WTC11 (cell line): ENCODE measurements at regions not wholly inside any gene's neighbourhood (a gene's known extent, or its start where the extent isn't known, plus 50 kb on each side); places are given as distances from the start of the nearest gene placed in this dataset.

ENCODE experiments used
- ATAC-seq: fragments of 200-7000 bp; cut with Tn5 transposase; 2 replicates; pipeline ENCODE4 v1.10.0; 2021; ENCODE audit warnings: mild to moderate bottlenecking, moderate library complexity
- CTCF ChIA-PET: fragments of 300-600 bp; sonication (Branson Sonifier 250); formaldehyde crosslinking; loops from one replicate; lab custom pipeline; 2021; ENCODE audit warnings: antibody characterized with exemption; lab: Charles Lee
- POLR2A ChIA-PET: fragments of 350-600 bp; sonication (Branson Sonifier 250); formaldehyde crosslinking; loops from one replicate; lab custom pipeline; 2021; ENCODE audit warnings: antibody characterized with exemption; lab: Charles Lee
- DNase-seq: peaks from one replicate; pipeline ENCODE4 v3.0.0; 2021; ENCODE audit warnings: low spot score
- H3K27ac Mint-ChIP-seq: 2 replicates; pipeline ENCODE4 v1.8.0; 2021; ENCODE audit warnings: mixed read lengths
- H3K27me3 Mint-ChIP-seq: 2 replicates; pipeline ENCODE4 v1.8.0; 2021; ENCODE audit warnings: low read depth, mild to moderate bottlenecking, moderate library complexity, mixed read lengths
- H3K36me3 Mint-ChIP-seq: 2 replicates; pipeline ENCODE4 v1.8.0; 2021; ENCODE audit warnings: mixed read lengths
- H3K4me1 Mint-ChIP-seq: 2 replicates; pipeline ENCODE4 v1.8.0; 2022; ENCODE audit warnings: mixed read lengths
- H3K4me3 Mint-ChIP-seq: 2 replicates; pipeline ENCODE4 v1.8.0; 2021; ENCODE audit warnings: mild to moderate bottlenecking, moderate library complexity, mixed read lengths
- H3K9me3 Mint-ChIP-seq: 2 replicates; pipeline ENCODE4 v1.8.0; 2021; ENCODE audit warnings: mixed read lengths
- ARID4B ChIP-seq: sonication (generic); formaldehyde crosslinking; IDR thresholded peaks from 2 replicates; pipeline ENCODE4 v1.8.0; 2023; ENCODE audit warnings: missing genetic modification reagents, mild to moderate bottlenecking, borderline replicate concordance
- CREB1 ChIP-seq: sonication (generic); formaldehyde crosslinking; IDR thresholded peaks from 2 replicates; pipeline ENCODE4 v1.8.0; 2023; ENCODE audit warnings: mild to moderate bottlenecking, missing genetic modification reagents
- ELF4 ChIP-seq: sonication (generic); formaldehyde crosslinking; IDR thresholded peaks from 2 replicates; pipeline ENCODE4 v1.8.1; 2022; ENCODE audit warnings: low read depth, mild to moderate bottlenecking, moderate library complexity, missing genetic modification reagents
- ETV6 ChIP-seq: sonication (generic); formaldehyde crosslinking; IDR thresholded peaks from 2 replicates; pipeline ENCODE4 v1.8.1; 2022; ENCODE audit warnings: mild to moderate bottlenecking, missing genetic modification reagents
- FOXK1 ChIP-seq: sonication (generic); formaldehyde crosslinking; IDR thresholded peaks from 2 replicates; pipeline ENCODE4 v1.8.0; 2022; ENCODE audit warnings: mild to moderate bottlenecking, moderate library complexity, missing genetic modification reagents
- IRF2 ChIP-seq: sonication (generic); formaldehyde crosslinking; IDR thresholded peaks from 2 replicates; pipeline ENCODE4 v1.8.0; 2022; ENCODE audit warnings: low read depth, missing genetic modification reagents, borderline replicate concordance
- MXD4 ChIP-seq: fragments of 250-450 bp; sonication (Bioruptor Pico); IDR thresholded peaks from 2 replicates; pipeline ENCODE4 v1.8.0; 2021; ENCODE audit warnings: mild to moderate bottlenecking, moderate library complexity, borderline replicate concordance
- NFE2L1 ChIP-seq: sonication (generic); formaldehyde crosslinking; IDR thresholded peaks from 2 replicates; pipeline ENCODE4 v1.8.1; 2023; ENCODE audit warnings: missing genetic modification reagents
- SMAD3 ChIP-seq: sonication (generic); formaldehyde crosslinking; IDR thresholded peaks from 2 replicates; pipeline ENCODE4 v1.8.0; 2022; ENCODE audit warnings: missing genetic modification reagents, mild to moderate bottlenecking, borderline replicate concordance
- TCF7 ChIP-seq: sonication (generic); formaldehyde crosslinking; IDR thresholded peaks from 2 replicates; pipeline ENCODE4 v1.8.0; 2022; ENCODE audit warnings: mild to moderate bottlenecking, low read depth, missing genetic modification reagents, moderate library complexity
- TEAD4 ChIP-seq: sonication (generic); formaldehyde crosslinking; IDR thresholded peaks from 2 replicates; pipeline ENCODE4 v1.8.0; 2022; ENCODE audit warnings: mild to moderate bottlenecking, missing genetic modification reagents
- USF2 ChIP-seq: sonication (generic); formaldehyde crosslinking; IDR thresholded peaks from 2 replicates; pipeline ENCODE4 v1.8.1; 2023; ENCODE audit warnings: mild to moderate bottlenecking, missing genetic modification reagents, moderate library complexity
- ZNF121 ChIP-seq: sonication (generic); formaldehyde crosslinking; IDR thresholded peaks from 2 replicates; pipeline ENCODE4 v1.8.0; 2023; ENCODE audit warnings: missing genetic modification reagents
- ZNF219 ChIP-seq: sonication (generic); formaldehyde crosslinking; IDR thresholded peaks from 2 replicates; pipeline ENCODE4 v1.8.0; 2023; ENCODE audit warnings: missing genetic modification reagents, mild to moderate bottlenecking, borderline replicate concordance
- ZNF263 ChIP-seq: sonication (generic); formaldehyde crosslinking; IDR thresholded peaks from 2 replicates; pipeline ENCODE4 v1.8.1; 2022; ENCODE audit warnings: low read depth, mild to moderate bottlenecking, moderate library complexity, missing genetic modification reagents
- ZNF281 ChIP-seq: sonication (generic); formaldehyde crosslinking; IDR thresholded peaks from 2 replicates; pipeline ENCODE4 v1.8.0; 2023; ENCODE audit warnings: mild to moderate bottlenecking, missing genetic modification reagents
- ZNF317 ChIP-seq: sonication (generic); formaldehyde crosslinking; IDR thresholded peaks from 2 replicates; pipeline ENCODE4 v1.8.1; 2023; ENCODE audit warnings: low read depth, mild to moderate bottlenecking, moderate library complexity, missing genetic modification reagents, borderline replicate concordance
- ZNF416 ChIP-seq: fragments of 250-450 bp; sonication (Bioruptor Pico); IDR thresholded peaks from 2 replicates; pipeline ENCODE4 v1.9.0; 2021; ENCODE audit warnings: mild to moderate bottlenecking, inconsistent platforms
- TF ChIP-seq, protein P1 (sequence below): fragments of 250-450 bp; sonication (Bioruptor Pico); IDR thresholded peaks from 2 replicates; pipeline ENCODE4 v1.9.0; 2021; ENCODE audit warnings: mild to moderate bottlenecking
- TF ChIP-seq, protein P2 (sequence below): sonication (generic); formaldehyde crosslinking; IDR thresholded peaks from 2 replicates; pipeline ENCODE4 v1.8.1; 2023; ENCODE audit warnings: mild to moderate bottlenecking, missing genetic modification reagents
- TF ChIP-seq, protein P3 (sequence below): sonication (generic); formaldehyde crosslinking; IDR thresholded peaks from 2 replicates; pipeline ENCODE4 v1.8.0; 2022; ENCODE audit warnings: mild to moderate bottlenecking, missing genetic modification reagents
- TF ChIP-seq, protein P4 (sequence below): sonication (generic); formaldehyde crosslinking; IDR thresholded peaks from 2 replicates; pipeline ENCODE4 v1.8.1; 2023; ENCODE audit warnings: mild to moderate bottlenecking, moderate library complexity, missing genetic modification reagents

GRCh38 chr2:30382995-30383394, 64.1 kb upstream of the LCLAT1 start:
- ChIA-PET POLR2A (no interaction called here), CTCF (no interaction called here)
- H3K4me1 Mint-ChIP-seq = no peaks in the 10 kb centered on the region
- H3K36me3 Mint-ChIP-seq = no peaks in the 10 kb centered on the region
- ATAC-seq = no peak
- no peaks in the 10 kb centered on the region for H3K9me3 Mint-ChIP-seq
- no peak overlapping the region for H3K4me3 Mint-ChIP-seq
- TF ChIP-seq ZNF281 (CRISPR knock-in tag) (no peak), FOXK1 (CRISPR knock-in tag) (no peak), ELF4 (CRISPR knock-in tag) (no peak), MXD4 (no peak), USF2 (CRISPR knock-in tag) (no peak), TEAD4 (CRISPR knock-in tag) (no peak), ZNF416 (CRISPR knock-in tag) (no peak), ZNF219 (CRISPR knock-in tag) (no peak), TCF7 (CRISPR knock-in tag) (no peak), CREB1 (CRISPR knock-in tag) (no peak)
- TF ChIP-seq, protein P1, sequence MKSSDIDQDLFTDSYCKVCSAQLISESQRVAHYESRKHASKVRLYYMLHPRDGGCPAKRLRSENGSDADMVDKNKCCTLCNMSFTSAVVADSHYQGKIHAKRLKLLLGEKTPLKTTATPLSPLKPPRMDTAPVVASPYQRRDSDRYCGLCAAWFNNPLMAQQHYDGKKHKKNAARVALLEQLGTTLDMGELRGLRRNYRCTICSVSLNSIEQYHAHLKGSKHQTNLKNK (CRISPR knock-in tag) = no peak
- TF ChIP-seq, protein P2, sequence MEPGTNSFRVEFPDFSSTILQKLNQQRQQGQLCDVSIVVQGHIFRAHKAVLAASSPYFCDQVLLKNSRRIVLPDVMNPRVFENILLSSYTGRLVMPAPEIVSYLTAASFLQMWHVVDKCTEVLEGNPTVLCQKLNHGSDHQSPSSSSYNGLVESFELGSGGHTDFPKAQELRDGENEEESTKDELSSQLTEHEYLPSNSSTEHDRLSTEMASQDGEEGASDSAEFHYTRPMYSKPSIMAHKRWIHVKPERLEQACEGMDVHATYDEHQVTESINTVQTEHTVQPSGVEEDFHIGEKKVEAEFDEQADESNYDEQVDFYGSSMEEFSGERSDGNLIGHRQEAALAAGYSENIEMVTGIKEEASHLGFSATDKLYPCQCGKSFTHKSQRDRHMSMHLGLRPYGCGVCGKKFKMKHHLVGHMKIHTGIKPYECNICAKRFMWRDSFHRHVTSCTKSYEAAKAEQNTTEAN (CRISPR knock-in tag) = no peak
- TF ChIP-seq, protein P3, sequence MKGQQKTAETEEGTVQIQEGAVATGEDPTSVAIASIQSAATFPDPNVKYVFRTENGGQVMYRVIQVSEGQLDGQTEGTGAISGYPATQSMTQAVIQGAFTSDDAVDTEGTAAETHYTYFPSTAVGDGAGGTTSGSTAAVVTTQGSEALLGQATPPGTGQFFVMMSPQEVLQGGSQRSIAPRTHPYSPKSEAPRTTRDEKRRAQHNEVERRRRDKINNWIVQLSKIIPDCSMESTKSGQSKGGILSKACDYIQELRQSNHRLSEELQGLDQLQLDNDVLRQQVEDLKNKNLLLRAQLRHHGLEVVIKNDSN (CRISPR knock-in tag) = no peak
- no peak overlapping the region for H3K27ac Mint-ChIP-seq
- no peak for DNase-seq
- no peaks in the 10 kb centered on the region for H3K27me3 Mint-ChIP-seq

- peak; percentile 91 for ATAC-seq
- DNase-seq = peak; percentile 60
- ChIA-PET POLR2A (no interaction called here), CTCF (interaction anchor here (1.3 to 1.6 kb wide), 2 partner anchors 146 to 326 kb away, joined by 4 to 7 read pairs; no protein-coding TSS in a partner anchor)
- H3K27me3 Mint-ChIP-seq = no peaks in the 10 kb centered on the region
- no peak overlapping the region for H3K27ac Mint-ChIP-seq
- no peak overlapping the region for H3K4me3 Mint-ChIP-seq
- H3K36me3 Mint-ChIP-seq = no peaks in the 10 kb centered on the region
- peaks cover 13% of the 10 kb centered on the region for H3K4me1 Mint-ChIP-seq
- no peaks in the 10 kb centered on the region for H3K9me3 Mint-ChIP-seq
- 0 out of 2 replicates have a peak, but pooled peaks have one; percentile 38 for TF ChIP-seq NFE2L1
- TF ChIP-seq, protein P4, sequence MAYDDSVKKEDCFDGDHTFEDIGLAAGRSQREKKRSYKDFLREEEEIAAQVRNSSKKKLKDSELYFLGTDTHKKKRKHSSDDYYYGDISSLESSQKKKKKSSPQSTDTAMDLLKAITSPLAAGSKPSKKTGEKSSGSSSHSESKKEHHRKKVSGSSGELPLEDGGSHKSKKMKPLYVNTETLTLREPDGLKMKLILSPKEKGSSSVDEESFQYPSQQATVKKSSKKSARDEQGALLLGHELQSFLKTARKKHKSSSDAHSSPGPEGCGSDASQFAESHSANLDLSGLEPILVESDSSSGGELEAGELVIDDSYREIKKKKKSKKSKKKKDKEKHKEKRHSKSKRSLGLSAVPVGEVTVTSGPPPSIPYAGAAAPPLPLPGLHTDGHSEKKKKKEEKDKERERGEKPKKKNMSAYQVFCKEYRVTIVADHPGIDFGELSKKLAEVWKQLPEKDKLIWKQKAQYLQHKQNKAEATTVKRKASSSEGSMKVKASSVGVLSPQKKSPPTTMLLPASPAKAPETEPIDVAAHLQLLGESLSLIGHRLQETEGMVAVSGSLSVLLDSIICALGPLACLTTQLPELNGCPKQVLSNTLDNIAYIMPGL (CRISPR knock-in tag) = no peak
- no peak for TF ChIP-seq IRF2 (CRISPR knock-in tag)
- peak; percentile 77 for TF ChIP-seq SMAD3
- peak; percentile 98 for TF ChIP-seq ZNF121 (CRISPR knock-in tag)
- 0 out of 2 replicates have a peak, but pooled peaks have one; percentile 37 for TF ChIP-seq ARID4B (CRISPR knock-in tag)
- 0 out of 2 replicates have a peak, but pooled peaks have one; percentile 33 for TF ChIP-seq ETV6
- no peak for TF ChIP-seq ZNF263 (CRISPR knock-in tag)
- TF ChIP-seq ZNF317 (CRISPR knock-in tag) = no peak
Measured at GRCh38 chr2:30385327-30385726, 61.7 kb upstream of the LCLAT1 start.
